ENCODE measurements at regions not wholly inside any gene's neighbourhood (a gene's known extent, or its start where the extent isn't known, plus 50 kb on each side); places are given as distances from the start of the nearest gene placed in this dataset.

DNA sequence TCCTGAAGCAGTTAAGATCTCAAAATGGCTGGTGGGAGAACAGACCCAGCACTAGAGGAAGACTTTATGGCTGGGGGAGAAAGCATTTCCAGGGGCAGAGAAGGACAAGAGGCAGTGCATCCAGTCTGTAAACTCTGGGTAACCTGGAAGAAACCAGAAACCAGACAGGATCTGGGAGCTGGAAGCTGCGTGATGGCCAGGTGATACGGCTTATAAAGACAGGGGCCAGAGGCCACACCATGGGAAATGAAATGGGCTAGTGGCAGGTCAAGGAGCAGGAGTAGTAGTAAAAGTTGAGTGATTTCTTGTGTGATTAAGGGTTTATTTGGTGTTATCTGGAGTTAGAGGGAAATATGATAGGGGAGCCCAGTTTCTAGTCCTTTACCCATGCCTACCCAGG is 144.7 kb upstream of the ARRDC4 start:
- TF ChIP-seq ARNTL (CRISPR knock-in tag; IDR thresholded peaks at IDR 0.05; ENCODE audit: borderline replicate concordance, low read depth) (no peak), ISL1 (CRISPR knock-in tag; IDR thresholded peaks at IDR 0.05) (no peak), RARB (CRISPR knock-in tag; IDR thresholded peaks at IDR 0.05) (no peak), PPARA (CRISPR knock-in tag; IDR thresholded peaks at IDR 0.05; ENCODE audit: borderline replicate concordance) (no peak)
- TF ChIP-seq, protein P1, sequence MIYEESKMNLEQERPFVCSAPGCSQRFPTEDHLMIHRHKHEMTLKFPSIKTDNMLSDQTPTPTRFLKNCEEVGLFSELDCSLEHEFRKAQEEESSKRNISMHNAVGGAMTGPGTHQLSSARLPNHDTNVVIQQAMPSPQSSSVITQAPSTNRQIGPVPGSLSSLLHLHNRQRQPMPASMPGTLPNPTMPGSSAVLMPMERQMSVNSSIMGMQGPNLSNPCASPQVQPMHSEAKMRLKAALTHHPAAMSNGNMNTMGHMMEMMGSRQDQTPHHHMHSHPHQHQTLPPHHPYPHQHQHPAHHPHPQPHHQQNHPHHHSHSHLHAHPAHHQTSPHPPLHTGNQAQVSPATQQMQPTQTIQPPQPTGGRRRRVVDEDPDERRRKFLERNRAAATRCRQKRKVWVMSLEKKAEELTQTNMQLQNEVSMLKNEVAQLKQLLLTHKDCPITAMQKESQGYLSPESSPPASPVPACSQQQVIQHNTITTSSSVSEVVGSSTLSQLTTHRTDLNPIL (CRISPR knock-in tag; IDR thresholded peaks at IDR 0.05; ENCODE audit: low read depth) = no peak

All from SK-N-SH treated with all-trans-retinoic acid at 6 μM for 48 hours (cell line).